Stimulated activated CD4-positive, alpha-beta T cell treated with anti-CD3 and anti-CD28 coated beads, Interleukin-2, amount 100 ng/mL, for 48 hours (primary cell): ENCODE measurements at regions not wholly inside any gene's neighbourhood (a gene's known extent, or its start where the extent isn't known, plus 50 kb on each side); places are given as distances from the start of the nearest gene placed in this dataset.

Source experiments
- DNase-seq, 2 donors: peaks; one replicate each; pipeline ENCODE4 v3.0.0-alpha.2; 2020

DNA sequence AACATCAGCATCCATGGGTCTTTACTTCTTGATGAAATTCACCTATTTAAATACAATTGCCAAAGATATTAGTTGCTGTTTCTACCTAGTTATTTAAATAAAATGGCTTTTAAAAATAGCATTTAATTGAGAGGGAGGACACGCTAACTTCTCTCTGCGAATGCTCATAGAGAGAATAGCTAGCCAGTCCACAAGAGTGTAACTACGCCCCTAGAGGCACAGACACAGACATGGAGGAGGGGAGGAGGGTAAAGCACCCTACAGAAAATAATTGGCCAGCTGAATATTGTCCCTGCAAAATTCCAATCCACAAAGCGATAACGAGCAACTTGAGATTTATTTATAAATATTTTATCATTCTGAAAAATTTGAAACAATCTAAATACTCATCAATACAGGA lies 97.0 kb upstream of the PAPOLG start:
- DNase-seq = no peak

GRCh38 chr2:60661073-60661738 lies 94.9 kb upstream of the PAPOLG start:
- DNase-seq = no peak

DNA sequence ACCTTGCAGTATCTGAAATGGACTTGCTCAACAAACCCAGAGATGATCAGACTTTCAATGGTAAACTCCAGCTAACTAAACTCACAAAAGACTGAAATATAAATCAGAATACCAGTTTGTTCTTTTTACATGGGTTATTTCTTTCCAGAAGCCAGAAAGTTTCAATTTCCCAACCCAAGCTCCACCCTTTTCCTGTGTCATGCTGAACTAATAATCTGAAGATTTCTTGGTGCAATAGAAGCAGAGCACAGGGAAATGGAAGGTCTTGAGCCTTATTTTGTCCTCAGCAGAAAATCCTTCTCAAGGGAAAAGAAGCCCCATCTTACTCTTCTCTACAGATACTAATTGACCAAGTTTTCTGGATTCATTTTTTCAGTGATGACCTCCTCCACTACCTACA lies 93.3 kb upstream of the PAPOLG start:
- DNase-seq = no peak

DNA sequence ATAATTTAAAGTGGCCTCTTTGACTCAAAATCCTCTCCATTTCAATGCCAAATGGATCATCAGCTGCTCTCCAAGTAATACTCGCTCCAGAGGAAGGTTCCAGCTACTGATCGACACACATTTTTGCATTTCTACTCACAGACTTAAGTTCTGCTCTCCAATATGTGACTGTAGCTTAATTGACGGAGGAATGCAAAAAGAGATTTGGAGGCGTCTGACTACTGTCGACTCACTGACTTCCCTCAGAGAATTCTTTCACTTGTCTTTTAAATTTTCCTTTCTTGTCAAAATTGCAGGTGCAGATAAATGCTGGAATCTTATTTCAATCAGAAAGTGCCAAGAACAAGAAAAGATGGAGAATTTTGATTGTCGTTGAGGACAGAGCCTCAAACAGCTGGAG lies 84.1 kb upstream of the PAPOLG start:
- DNase-seq = no peak

GRCh38 chr2:60674524-60675165 lies 81.4 kb upstream of the PAPOLG start:
- peak; percentile 81 to 85 for DNase-seq

DNA sequence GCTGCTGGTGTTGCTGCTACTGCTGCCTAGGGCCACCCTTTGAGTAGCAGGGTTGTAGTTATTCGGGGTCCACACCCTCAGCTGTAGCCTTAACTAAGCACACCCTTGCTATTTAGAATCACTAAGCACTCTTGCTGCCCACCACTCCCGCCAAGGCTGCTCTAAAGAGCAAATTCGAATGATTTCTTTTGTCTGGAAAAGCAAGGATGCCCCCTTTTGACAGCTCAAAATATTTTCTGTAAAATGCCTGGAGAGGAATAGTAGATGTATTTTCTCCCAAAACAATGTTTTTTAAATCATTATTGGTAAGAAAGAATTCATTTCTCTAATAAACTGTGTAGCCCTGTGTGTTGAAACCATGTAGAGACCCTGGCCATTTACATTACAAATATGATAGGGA lies 80.8 kb upstream of the PAPOLG start:
- no peak for DNase-seq

- DNase-seq = no peak
Observed at GRCh38 chr2:60676706-60677330, 79.2 kb upstream of the PAPOLG start.

GRCh38 chr2:60677356-60677755 lies 78.7 kb upstream of the PAPOLG start:
- no peak for DNase-seq

GRCh38 chr2:60678551-60678950 lies 77.5 kb upstream of the PAPOLG start:
- DNase-seq = no peak

DNA sequence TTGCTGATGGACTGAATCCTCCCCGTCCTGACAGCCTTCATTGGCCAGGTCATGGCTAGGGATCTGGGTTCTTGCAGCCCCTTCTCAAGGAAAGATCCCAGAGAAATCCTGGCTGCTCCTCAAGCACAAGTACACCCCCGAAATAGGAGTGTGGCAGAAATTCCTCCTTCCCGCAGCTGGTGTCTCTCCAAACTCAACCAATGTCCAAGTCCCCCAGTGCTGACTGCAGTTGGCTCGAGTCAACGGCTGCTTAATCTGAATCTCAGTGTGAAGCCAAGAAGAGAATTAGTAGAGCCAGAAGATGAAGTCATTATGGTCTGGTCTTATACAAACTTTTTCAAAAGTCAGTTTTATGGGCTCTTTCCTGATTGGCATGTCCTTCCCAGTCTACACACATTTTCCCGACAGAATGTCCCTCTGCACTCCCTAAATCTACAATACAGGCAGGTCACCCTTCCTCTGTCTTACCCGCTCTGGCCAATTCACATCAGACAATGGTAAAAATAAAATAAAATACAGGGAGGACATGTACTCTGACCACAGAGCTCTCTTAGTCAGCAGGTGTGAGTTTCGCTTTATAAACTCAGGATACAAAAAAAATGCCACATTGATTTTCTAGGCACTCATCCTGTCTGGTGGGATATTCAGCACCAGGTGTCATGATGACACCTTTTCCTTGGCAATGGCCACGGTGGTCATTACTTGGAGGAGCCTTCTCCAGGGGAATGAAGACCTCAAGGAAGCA lies 76.9 kb upstream of the PAPOLG start:
- no peak for DNase-seq

DNA sequence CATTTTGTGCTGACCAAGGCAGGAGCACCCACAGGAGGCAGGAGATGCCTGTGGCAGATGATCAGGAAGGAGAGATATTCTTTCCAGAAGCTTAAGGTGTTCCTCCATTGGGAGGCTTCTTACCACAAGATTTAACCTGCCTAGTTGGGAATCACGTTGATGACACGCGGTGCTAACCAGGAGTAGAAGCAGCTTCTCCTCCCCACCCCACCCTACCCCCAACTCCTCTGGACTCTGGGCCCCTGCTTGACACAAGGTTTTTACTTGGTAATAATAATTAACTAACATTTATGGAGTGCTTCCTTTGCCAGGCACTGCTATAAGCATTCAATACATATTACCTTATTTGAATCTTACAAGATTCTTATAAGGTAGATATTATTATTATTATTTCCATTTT lies 62.5 kb upstream of the PAPOLG start:
- no peak for DNase-seq

DNA sequence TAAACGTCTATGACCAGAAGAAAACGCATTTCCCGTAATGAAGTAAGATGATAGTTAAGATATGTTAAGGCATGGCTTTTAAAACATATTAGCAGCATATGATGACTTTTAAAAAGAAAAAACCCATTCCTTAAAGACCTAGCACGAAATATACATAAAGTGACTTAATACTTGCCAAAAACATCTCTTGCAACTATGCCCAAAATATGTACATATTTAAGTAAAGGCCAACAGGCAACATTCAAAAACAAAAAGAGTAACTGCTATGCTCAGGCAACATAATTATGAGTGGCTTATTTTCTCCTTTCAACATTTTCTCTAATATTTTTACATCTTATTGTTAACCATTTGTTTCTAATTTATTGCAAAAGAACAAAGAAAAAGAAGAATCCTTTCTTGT lies 60.3 kb upstream of the PAPOLG start:
- DNase-seq = no peak

DNA sequence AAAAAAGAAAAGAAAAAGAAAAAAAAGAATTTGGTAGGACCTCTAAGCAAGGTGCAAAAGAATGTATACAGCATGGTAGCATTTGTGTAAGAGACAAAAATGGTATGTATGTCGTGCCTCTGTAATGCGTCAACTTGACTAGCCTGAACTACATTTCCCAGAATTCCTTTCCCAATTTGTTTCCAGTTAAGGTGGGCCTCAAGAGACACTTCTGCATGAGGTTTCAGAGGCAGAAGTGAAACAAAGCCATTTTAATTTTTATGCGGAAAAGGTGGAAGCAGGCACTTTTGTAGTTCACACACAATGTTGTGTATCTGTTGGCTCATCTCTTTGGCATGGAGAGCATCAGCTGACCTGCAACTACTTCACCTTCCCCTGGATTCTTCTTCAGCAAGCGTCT lies 56.5 kb upstream of the PAPOLG start:
- DNase-seq = no peak

- DNase-seq = no peak
Observed at GRCh38 chr2:60706021-60706420, 50.0 kb upstream of the PAPOLG start.
